HG03108 (cell line): ENCODE measurements at regions not wholly inside any gene's neighbourhood (a gene's known extent, or its start where the extent isn't known, plus 50 kb on each side); places are given as distances from the start of the nearest gene placed in this dataset.
"Not testable (repeated sequence)": the region's sequence is repeated elsewhere in the genome, so short reads cannot be mapped to it uniquely, and the experiment has no call there.

Experiments used
- ATAC-seq: cut with Tn5 transposase; IDR thresholded peaks from one replicate; pipeline ENCODE4 v1.9.1; 2021; ENCODE audit warnings: moderate library complexity; ENCODE audit not compliant: unreplicated experiment

DNA sequence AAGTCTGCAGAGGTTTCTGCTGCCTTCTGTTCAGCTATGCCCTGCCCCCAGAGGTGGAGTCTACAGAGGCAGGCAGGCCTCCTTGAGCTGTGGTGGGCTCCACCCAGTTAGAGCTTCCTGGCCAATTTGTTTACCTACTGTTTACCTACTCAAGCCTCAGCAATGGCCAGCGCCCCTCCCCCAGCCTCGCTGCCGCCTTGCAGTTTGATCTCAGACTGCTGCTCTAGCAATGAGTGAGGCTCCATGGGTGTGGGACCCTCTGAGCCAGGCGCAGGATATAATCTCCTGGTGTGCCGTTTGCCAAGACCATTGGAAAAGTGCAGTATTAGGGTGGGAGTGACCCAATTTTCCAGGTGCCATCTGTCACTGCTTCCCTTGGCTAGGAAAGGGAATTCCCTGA, 1024.9 kb downstream of the PRIM2 start:
- not testable (repeated sequence) for ATAC-seq

DNA sequence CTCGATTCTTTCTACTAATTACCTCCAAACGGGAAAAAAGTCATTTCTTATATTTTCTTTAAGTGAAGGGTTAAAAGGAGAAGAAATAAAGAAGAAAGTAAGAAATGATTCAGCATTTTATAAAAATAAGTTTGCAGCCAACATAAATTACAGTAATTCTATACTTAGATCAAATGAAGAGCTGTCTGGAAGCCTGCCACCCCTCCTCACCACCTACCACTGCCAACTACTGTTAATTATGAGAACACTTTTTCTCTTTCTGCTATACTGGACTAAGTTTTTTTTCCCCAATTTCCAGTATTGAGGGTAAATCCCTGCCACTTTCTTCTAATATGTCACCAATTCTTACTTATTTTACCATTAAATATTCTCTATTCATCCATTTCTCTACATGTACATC, 1030.1 kb downstream of the PRIM2 start:
- not testable (repeated sequence) for ATAC-seq

DNA sequence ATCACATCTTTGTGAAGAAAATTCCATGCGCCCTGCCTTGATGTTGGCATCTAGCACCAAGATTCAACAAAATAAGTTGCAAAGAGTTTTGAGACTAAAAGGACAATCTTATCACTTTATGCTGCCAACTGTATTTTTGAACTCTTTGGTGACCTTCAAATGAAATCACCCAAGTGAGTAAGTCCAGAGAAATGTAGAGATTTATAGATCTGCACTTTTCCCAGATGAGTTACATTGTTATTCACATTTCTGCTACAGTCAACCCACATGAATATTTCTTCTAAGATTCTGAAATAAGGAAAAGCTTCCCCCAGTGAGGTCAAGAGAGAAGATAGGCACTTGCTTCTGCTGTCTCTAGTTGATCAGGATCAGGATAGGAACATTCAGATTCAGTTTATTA, 1034.2 kb downstream of the PRIM2 start:
- not testable (repeated sequence) for ATAC-seq

DNA sequence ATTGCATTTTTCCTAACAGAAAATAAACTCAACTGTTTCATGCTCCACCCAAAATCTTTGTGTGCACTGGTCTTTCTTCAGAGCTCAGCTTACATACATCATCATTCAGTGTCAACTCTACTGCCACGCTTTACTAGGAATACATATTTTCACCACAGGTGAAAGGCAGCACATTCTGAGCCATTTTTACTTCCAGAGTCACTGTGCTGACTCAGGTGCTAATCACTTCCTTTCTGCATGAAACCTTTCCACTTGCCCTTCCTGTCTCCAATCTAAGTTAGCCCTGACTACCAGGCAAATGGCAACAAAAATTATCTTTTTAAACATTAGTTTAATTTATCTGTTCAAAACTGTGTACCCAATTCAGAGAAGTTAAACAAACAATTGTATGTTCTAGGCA, 1041.0 kb downstream of the PRIM2 start:
- not testable (repeated sequence) for ATAC-seq

DNA sequence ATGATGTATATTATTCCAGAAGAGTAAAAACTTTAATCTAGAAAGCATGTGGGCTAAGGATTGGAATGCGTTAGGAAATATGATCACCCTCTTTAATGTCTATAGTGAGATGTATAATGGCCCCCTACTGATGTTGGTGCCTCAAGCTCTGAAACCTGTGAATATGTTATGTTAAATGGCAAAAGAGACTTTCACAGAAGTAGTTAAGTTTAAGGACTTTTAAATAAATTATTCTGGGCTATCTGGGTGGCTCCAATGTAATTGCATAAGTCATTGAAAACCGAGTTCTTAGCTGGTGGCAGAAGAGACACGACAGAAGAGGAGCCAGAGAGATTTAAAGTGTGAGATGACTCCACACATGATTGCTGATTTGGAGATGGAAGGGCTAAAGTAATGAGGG, 1048.4 kb downstream of the PRIM2 start:
- ATAC-seq = not testable (repeated sequence)

DNA sequence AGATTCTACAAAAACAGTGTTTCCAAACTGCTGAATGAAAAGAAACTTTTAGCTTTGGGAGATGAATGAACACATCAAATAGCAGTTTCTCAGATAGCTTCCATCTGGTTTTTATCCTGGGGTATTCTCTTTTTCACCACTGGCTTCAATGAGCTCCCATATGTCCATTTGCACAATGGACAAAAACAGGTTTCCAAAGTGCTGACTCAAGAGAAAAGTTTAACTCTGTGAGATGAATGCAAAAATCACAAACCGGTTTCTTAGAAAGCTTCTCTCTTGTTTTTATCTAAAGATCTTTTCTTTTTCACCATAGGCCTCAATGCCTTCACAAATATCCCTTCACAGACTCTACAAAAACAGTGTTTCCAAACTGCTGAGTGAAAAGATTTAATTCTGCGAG, 1089.2 kb downstream of the PRIM2 start:
- ATAC-seq = not testable (repeated sequence)

DNA sequence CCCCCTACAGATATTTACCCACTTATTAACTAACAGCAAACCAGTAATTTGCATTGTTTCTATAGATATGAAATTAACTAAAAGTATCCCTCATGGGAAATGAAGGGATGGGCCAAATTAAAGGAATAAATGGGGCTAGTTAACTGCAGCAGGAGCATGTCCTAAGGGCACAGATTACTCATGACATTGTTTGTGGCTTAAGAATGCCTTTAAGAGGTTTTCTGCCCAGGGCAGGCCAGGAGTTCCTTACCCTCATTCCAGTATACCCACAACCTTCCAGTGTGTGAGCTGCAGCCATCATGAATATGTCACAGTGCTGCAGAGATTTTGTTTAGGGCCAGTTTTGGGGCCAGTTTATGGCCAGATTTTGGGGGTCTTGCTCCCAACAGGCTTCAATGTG, 1101.9 kb downstream of the PRIM2 start:
- ATAC-seq = no peak
